ENCODE measurements at regions not wholly inside any gene's neighbourhood (a gene's known extent, or its start where the extent isn't known, plus 50 kb on each side); places are given as distances from the start of the nearest gene placed in this dataset.

DNA sequence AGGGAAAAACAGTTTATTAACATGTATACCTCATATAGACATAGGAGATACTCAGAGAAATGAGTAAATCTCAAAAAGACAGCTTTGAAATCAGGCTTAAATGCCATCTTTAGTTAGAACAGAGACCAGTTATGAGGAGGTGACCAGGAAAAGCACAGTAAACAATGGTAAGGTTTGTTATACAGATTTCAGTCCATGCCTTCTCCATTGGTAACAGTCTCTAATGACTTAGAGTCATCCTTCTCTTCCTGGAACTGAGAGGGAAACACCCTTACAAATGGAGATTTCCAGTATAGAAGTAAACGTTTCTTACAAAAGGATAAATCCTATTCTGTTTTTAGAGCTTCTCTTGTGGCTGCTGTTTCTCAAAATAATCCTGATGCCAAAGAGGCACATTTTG lies 476.3 kb upstream of the NAALADL2 start:
- Histone ChIP-seq H3K36me3 (ENCODE audit: control insufficient read depth in 2 of 2, insufficient read depth in 1 of 2, low read length in 2 of 2) (no peaks in the 10 kb centered on the region), H3K9me3 (ENCODE audit: control insufficient read depth, insufficient read depth, low read depth, low read length) (no peaks in the 10 kb centered on the region), H3K4me3 (ENCODE audit: low read depth, low read length) (no peak overlapping the region), H3K27ac (ENCODE audit: extremely low read depth, low read depth, low read length) (no peak overlapping the region), H3K4me1 (ENCODE audit: control insufficient read depth, insufficient read depth, low read length) (no peaks in the 10 kb centered on the region)
- TF ChIP-seq ZNF707 (tag by site-specific recombination; IDR thresholded peaks at IDR 0.05) (no peak), BCL11A (tag by site-specific recombination; IDR thresholded peaks at IDR 0.05; ENCODE audit: low read depth) (no peak), ZFP37 (tag by site-specific recombination; IDR thresholded peaks at IDR 0.05) (no peak), KLF1 (tag by site-specific recombination; IDR thresholded peaks at IDR 0.05) (no peak), ZNF133 (tag by site-specific recombination; IDR thresholded peaks at IDR 0.05) (no peak), ZNF140 (tag by site-specific recombination; IDR thresholded peaks at IDR 0.05) (no peak), ZNF621 (tag by site-specific recombination; IDR thresholded peaks at IDR 0.05) (no peak), KLF10 (tag by site-specific recombination; IDR thresholded peaks at IDR 0.05) (no peak), ZNF560 (tag by site-specific recombination; IDR thresholded peaks at IDR 0.05; ENCODE audit: borderline replicate concordance) (no peak), ZSCAN30 (tag by site-specific recombination; IDR thresholded peaks at IDR 0.05) (no peak), ZNF548 (tag by site-specific recombination; IDR thresholded peaks at IDR 0.05) (no peak), KLF7 (tag by site-specific recombination; IDR thresholded peaks at IDR 0.05; ENCODE audit: borderline replicate concordance) (no peak), KLF9 (tag by site-specific recombination; IDR thresholded peaks at IDR 0.05; ENCODE audit: low read depth) (no peak), ZNF530 (tag by site-specific recombination; IDR thresholded peaks at IDR 0.05; ENCODE audit: low read depth) (no peak), ZNF302 (tag by site-specific recombination; IDR thresholded peaks at IDR 0.05; ENCODE audit: low read depth) (no peak)
- TF ChIP-seq, protein P1, sequence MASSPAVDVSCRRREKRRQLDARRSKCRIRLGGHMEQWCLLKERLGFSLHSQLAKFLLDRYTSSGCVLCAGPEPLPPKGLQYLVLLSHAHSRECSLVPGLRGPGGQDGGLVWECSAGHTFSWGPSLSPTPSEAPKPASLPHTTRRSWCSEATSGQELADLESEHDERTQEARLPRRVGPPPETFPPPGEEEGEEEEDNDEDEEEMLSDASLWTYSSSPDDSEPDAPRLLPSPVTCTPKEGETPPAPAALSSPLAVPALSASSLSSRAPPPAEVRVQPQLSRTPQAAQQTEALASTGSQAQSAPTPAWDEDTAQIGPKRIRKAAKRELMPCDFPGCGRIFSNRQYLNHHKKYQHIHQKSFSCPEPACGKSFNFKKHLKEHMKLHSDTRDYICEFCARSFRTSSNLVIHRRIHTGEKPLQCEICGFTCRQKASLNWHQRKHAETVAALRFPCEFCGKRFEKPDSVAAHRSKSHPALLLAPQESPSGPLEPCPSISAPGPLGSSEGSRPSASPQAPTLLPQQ (tag by site-specific recombination; IDR thresholded peaks at IDR 0.05) = no peak
- TF ChIP-seq, protein P2, sequence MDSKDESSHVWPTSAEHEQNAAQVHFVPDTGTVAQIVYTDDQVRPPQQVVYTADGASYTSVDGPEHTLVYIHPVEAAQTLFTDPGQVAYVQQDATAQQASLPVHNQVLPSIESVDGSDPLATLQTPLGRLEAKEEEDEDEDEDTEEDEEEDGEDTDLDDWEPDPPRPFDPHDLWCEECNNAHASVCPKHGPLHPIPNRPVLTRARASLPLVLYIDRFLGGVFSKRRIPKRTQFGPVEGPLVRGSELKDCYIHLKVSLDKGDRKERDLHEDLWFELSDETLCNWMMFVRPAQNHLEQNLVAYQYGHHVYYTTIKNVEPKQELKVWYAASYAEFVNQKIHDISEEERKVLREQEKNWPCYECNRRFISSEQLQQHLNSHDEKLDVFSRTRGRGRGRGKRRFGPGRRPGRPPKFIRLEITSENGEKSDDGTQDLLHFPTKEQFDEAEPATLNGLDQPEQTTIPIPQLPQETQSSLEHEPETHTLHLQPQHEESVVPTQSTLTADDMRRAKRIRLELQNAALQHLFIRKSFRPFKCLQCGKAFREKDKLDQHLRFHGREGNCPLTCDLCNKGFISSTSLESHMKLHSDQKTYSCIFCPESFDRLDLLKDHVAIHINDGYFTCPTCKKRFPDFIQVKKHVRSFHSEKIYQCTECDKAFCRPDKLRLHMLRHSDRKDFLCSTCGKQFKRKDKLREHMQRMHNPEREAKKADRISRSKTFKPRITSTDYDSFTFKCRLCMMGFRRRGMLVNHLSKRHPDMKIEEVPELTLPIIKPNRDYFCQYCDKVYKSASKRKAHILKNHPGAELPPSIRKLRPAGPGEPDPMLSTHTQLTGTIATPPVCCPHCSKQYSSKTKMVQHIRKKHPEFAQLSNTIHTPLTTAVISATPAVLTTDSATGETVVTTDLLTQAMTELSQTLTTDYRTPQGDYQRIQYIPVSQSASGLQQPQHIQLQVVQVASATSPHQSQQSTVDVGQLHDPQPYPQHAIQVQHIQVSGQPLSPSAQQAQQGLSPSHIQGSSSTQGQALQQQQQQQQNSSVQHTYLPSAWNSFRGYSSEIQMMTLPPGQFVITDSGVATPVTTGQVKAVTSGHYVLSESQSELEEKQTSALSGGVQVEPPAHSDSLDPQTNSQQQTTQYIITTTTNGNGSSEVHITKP (tag by site-specific recombination; IDR thresholded peaks at IDR 0.05) = no peak
- TF ChIP-seq, protein P3, sequence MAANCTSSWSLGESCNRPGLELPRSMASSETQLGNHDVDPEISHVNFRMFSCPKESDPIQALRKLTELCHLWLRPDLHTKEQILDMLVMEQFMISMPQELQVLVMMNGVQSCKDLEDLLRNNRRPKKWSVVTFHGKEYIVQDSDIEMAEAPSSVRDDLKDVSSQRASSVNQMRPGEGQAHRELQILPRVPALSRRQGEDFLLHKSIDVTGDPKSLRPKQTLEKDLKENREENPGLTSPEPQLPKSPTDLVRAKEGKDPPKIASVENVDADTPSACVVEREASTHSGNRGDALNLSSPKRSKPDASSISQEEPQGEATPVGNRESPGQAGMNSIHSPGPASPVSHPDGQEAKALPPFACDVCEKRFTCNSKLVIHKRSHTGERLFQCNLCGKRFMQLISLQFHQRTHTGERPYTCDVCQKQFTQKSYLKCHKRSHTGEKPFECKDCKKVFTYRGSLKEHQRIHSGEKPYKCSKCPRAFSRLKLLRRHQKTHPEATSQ (tag by site-specific recombination; IDR thresholded peaks at IDR 0.05) = no peak
- ChIA-PET CTCF (no interaction called here), POLR2A (no interaction called here)

DNA sequence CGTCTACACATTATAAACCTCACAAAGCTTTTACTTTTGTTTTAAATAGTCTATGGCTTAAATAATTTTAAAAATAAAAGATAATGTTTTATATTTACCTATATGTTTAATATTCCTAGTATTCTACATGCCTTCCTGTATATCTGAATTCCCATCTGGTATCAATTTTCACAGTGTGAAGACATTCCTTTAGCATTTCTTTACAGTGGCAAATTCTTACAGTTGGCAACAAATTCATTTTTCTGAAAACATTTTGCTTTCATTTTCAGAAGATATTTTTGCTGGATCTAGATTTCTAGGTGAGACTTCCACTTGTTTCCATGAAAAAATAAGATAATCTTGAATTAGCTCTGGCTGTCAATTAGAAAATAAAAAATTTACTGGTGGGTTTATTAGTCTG lies 471.4 kb upstream of the NAALADL2 start:
- H3K4me3 ChIP-seq (ENCODE audit: low read depth, low read length) = no peak overlapping the region
- no peaks in the 10 kb centered on the region for H3K9me3 ChIP-seq (ENCODE audit: control insufficient read depth, insufficient read depth, low read depth, low read length)
- no peaks in the 10 kb centered on the region for H3K4me1 ChIP-seq (ENCODE audit: control insufficient read depth, insufficient read depth, low read length)
- POLR2A ChIA-PET = no interaction called here
- CTCF ChIA-PET = no interaction called here
- no peaks in the 10 kb centered on the region for H3K36me3 ChIP-seq (ENCODE audit: control insufficient read depth in 2 of 2, insufficient read depth in 1 of 2, low read length in 2 of 2)
- H3K27ac ChIP-seq (ENCODE audit: extremely low read depth, low read depth, low read length) = no peak overlapping the region
- TF ChIP-seq ZNF623 (tag by site-specific recombination; IDR thresholded peaks at IDR 0.05) (no peak), ZNF274 (IDR thresholded peaks at IDR 0.05; ENCODE audit: low read length) (no peak), ZNF274 (tag by site-specific recombination; IDR thresholded peaks at IDR 0.05; ENCODE audit: borderline replicate concordance) (no peak), HOXC10 (CRISPR knock-in tag; IDR thresholded peaks at IDR 0.05) (no peak), ZNF555 (tag by site-specific recombination; conservative IDR thresholded peaks at IDR 0.05) (no peak), ZNF311 (tag by site-specific recombination; IDR thresholded peaks at IDR 0.05; ENCODE audit: borderline replicate concordance) (no peak), ZNF292 (tag by site-specific recombination; IDR thresholded peaks at IDR 0.05; ENCODE audit: borderline replicate concordance, low read depth) (no peak), ZNF561 (tag by site-specific recombination; IDR thresholded peaks at IDR 0.05; ENCODE audit: borderline replicate concordance) (no peak)
- TF ChIP-seq, protein P4, sequence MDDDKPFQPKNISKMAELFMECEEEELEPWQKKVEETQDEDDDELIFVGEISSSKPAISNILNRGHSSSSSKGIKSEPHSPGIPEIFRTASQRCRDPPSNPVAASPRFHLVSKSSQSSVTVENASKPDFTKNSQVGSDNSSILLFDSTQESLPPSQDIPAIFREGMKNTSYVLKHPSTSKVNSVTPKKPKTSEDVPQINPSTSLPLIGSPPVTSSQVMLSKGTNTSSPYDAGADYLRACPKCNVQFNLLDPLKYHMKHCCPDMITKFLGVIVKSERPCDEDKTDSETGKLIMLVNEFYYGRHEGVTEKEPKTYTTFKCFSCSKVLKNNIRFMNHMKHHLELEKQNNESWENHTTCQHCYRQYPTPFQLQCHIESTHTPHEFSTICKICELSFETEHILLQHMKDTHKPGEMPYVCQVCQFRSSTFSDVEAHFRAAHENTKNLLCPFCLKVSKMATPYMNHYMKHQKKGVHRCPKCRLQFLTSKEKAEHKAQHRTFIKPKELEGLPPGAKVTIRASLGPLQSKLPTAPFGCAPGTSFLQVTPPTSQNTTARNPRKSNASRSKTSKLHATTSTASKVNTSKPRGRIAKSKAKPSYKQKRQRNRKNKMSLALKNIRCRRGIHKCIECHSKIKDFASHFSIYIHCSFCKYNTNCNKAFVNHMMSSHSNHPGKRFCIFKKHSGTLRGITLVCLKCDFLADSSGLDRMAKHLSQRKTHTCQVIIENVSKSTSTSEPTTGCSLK (tag by site-specific recombination; IDR thresholded peaks at IDR 0.05) = no peak

Data from HEK293 (cell line).